ENCODE measurements at regions not wholly inside any gene's neighbourhood (a gene's known extent, or its start where the extent isn't known, plus 50 kb on each side); places are given as distances from the start of the nearest gene placed in this dataset.

DNA sequence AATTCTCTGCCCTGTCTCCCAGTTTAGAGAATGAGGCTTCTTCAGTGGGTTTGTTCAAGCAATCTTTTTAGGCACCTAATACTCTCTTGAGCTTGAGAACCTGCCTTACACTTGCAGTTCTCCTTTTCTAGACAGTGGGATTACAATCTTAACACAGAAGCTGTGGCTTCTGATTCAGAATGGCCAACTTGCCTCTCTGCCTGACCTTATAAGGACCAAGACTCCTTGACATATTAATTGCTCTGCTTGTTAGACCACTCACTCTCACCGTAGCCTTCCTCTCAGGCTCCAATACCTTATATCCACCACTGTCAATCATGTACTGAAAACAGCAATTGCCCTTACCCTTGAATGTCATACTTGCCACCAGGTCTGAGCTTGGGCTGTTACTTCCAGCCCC is 338.7 kb upstream of the MAOA start:
- Histone ChIP-seq H3K79me1 (ENCODE audit: low read depth, low read length) (no peaks in the 10 kb centered on the region), H2AFZ (ENCODE audit: low read length) (peak overlapping the region; percentile 22; the same call in 1 of the 2 replicates)
- CTCF ChIA-PET (ENCODE audit: partially characterized antibody) = interaction anchor here (1.0 to 1.7 kb wide), 2 partner anchors 13 to 239 kb away, joined by 3 to 4 read pairs; no protein-coding TSS in a partner anchor
- no peak for TF ChIP-seq RFX5 (IDR thresholded peaks at IDR 0.05; ENCODE audit: borderline replicate concordance, low read depth, low read length)
- no peak for TF ChIP-seq POLR2A (IDR thresholded peaks at IDR 0.05; ENCODE audit: control extremely low read depth in 1 of 2, low read depth in 2 of 2, low read length in 2 of 2)
- TF ChIP-seq TBP (IDR thresholded peaks at IDR 0.05; ENCODE audit: low read depth, low read length) = no peak
- no peak for TF ChIP-seq KDM1A (IDR thresholded peaks at IDR 0.05; ENCODE audit: borderline replicate concordance, low read length)
- TF ChIP-seq, protein P1, sequence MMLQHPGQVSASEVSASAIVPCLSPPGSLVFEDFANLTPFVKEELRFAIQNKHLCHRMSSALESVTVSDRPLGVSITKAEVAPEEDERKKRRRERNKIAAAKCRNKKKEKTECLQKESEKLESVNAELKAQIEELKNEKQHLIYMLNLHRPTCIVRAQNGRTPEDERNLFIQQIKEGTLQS (IDR thresholded peaks at IDR 0.05; ENCODE audit: insufficient read depth, low read depth, low read length) = no peak
- TF ChIP-seq, protein P2, sequence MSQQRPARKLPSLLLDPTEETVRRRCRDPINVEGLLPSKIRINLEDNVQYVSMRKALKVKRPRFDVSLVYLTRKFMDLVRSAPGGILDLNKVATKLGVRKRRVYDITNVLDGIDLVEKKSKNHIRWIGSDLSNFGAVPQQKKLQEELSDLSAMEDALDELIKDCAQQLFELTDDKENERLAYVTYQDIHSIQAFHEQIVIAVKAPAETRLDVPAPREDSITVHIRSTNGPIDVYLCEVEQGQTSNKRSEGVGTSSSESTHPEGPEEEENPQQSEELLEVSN (IDR thresholded peaks at IDR 0.05) = no peak
- no peak for TF ChIP-seq HDAC6 (IDR thresholded peaks at IDR 0.05; ENCODE audit: low read depth, low read length)
- no peak for TF ChIP-seq RNF2 (IDR thresholded peaks at IDR 0.05; ENCODE audit: borderline replicate concordance, low read depth, low read length, missing control alignments, poor library complexity, severe bottlenecking)
- no peak for TF ChIP-seq RAD21 (IDR thresholded peaks at IDR 0.05 in 1 of 2, conservative IDR thresholded peaks at IDR 0.05 in 1 of 2; ENCODE audit: low read depth in 2 of 2, low read length in 2 of 2)
- no peak for TF ChIP-seq ASH2L (IDR thresholded peaks at IDR 0.05; ENCODE audit: low read length)
- TF ChIP-seq SIX5 (IDR thresholded peaks at IDR 0.05; ENCODE audit: low read depth, low read length) = no peak
- no peak for TF ChIP-seq JUND (IDR thresholded peaks at IDR 0.05; ENCODE audit: low read length)
- no peak for TF ChIP-seq TAF1 (IDR thresholded peaks at IDR 0.05; ENCODE audit: low read depth, low read length)
- TF ChIP-seq EP300 (IDR thresholded peaks at IDR 0.05; ENCODE audit: borderline replicate concordance in 1 of 2, low read depth in 2 of 2, low read length in 2 of 2) = no peak

More for the DNA sequence above, 338.7 kb upstream of the MAOA start:
- Histone ChIP-seq H4K20me1 (replicated peaks in 1 of 2; ENCODE audit: control insufficient read depth in 1 of 2, insufficient read depth in 2 of 2, low read length in 2 of 2) (no peaks in the 10 kb centered on the region), H3K14ac (ENCODE audit: insufficient read length) (no peak overlapping the region), H3K79me2 (ENCODE audit: control insufficient read depth in 1 of 2, insufficient read depth in 2 of 2, low read length in 2 of 2) (no peaks in the 10 kb centered on the region), H3K27ac (ENCODE audit: low read depth, low read length) (no peak overlapping the region), H2BK5ac (ENCODE audit: low read depth, low read length) (no peak overlapping the region), H3K27me3 (replicated peaks in 1 of 4; ENCODE audit: control insufficient read depth in 3 of 4, extremely low read depth in 1 of 4, insufficient read depth in 3 of 4, low read length in 3 of 4) (no peaks in the 10 kb centered on the region), H2BK15ac (ENCODE audit: low read length) (no peak overlapping the region), H2BK12ac (ENCODE audit: low read depth, low read length) (no peak overlapping the region), H3K36me3 (ENCODE audit: control insufficient read depth in 2 of 4, insufficient read depth in 4 of 4, low read length in 3 of 4) (no peaks in the 10 kb centered on the region), H2BK120ac (replicated peaks; ENCODE audit: low read depth, low read length) (no peak overlapping the region), H2AK5ac (ENCODE audit: low read depth, low read length) (no peak overlapping the region), H3K4me3 (ENCODE audit: extremely low read depth in 1 of 4, insufficient read depth in 2 of 4, low read depth in 3 of 4, low read length in 4 of 4) (no peak overlapping the region), H3K23ac (ENCODE audit: insufficient read length) (no peak overlapping the region), H4K5ac (ENCODE audit: insufficient read length, low read depth, low read length) (no peak overlapping the region), H4K91ac (replicated peaks; ENCODE audit: insufficient read length, low read length) (no peak overlapping the region), H3K4ac (replicated peaks; ENCODE audit: insufficient read length, low read depth, low read length) (no peak overlapping the region), H3K9me3 (ENCODE audit: insufficient read depth in 2 of 2, low read depth in 1 of 2, low read length in 1 of 2) (no peaks in the 10 kb centered on the region), H2BK20ac (ENCODE audit: low read length) (no peak overlapping the region), H3K18ac (ENCODE audit: extremely low read depth, low read length) (no peak overlapping the region), H3K4me1 (replicated peaks in 1 of 4; ENCODE audit: control insufficient read depth in 3 of 4, insufficient read depth in 4 of 4, low read length in 3 of 4) (no peaks in the 10 kb centered on the region), H3K56ac (replicated peaks; ENCODE audit: insufficient read length, low read depth, low read length) (no peak overlapping the region), H4K8ac (ENCODE audit: extremely low read depth, insufficient read depth, low read length) (no peak overlapping the region), H3K4me2 (ENCODE audit: insufficient read depth in 1 of 2, low read depth in 2 of 2, low read length in 2 of 2) (no peak overlapping the region), H3K23me2 (ENCODE audit: low read depth, low read length) (no peaks in the 10 kb centered on the region), H3K9ac (replicated peaks in 1 of 4; ENCODE audit: extremely low read depth in 1 of 4, low read depth in 3 of 4, low read length in 3 of 4) (no peak overlapping the region)
- FAIRE-seq (no peak), DNase-seq (ENCODE audit: low read depth in 1 of 2, low spot score in 2 of 2) (no peak)
- WGBS, 2 experiments (ENCODE audit: extremely low coverage in 1 of 2, insufficient coverage in 1 of 2, insufficient read length in 1 of 2, insufficient replicate concordance in 2 of 2, low coverage in 1 of 2, low lambda C conversion rate in 2 of 2, missing lambda C conversion rate in 1 of 2) = 82% methylated on average over 1 of the region's 1 CpG; no CpG with 5 or more reads in 1 of the 2 experiments
- POLR2A ChIA-PET (ENCODE audit: partially characterized antibody) = no interaction called here
